Glutamatergic neuron (in vitro differentiated cells): ENCODE measurements at regions not wholly inside any gene's neighbourhood (a gene's known extent, or its start where the extent isn't known, plus 50 kb on each side); places are given as distances from the start of the nearest gene placed in this dataset.

Source experiments
- DNase-seq: peaks from one replicate; pipeline ENCODE4 v3.0.0; 2022
- H3K27ac Mint-ChIP-seq: one replicate; pipeline ENCODE4 v1.8.0; 2020; ENCODE audit warnings: mild to moderate bottlenecking, mixed read lengths, inconsistent platforms; ENCODE audit not compliant: unreplicated experiment
- H3K27me3 Mint-ChIP-seq: one replicate; pipeline ENCODE4 v1.8.0; 2020; ENCODE audit warnings: mild to moderate bottlenecking, moderate library complexity, mixed read lengths, inconsistent platforms; ENCODE audit not compliant: unreplicated experiment
- H3K36me3 Mint-ChIP-seq: one replicate; pipeline ENCODE4 v1.8.0; 2020; ENCODE audit warnings: mild to moderate bottlenecking, mixed read lengths, inconsistent platforms; ENCODE audit not compliant: unreplicated experiment
- H3K4me1 Mint-ChIP-seq: one replicate; pipeline ENCODE4 v1.8.0; 2020; ENCODE audit warnings: mild to moderate bottlenecking, low read depth, mixed read lengths, inconsistent platforms; ENCODE audit not compliant: unreplicated experiment
- H3K4me3 Mint-ChIP-seq: one replicate; pipeline ENCODE4 v1.8.0; 2020; ENCODE audit warnings: mild to moderate bottlenecking, mixed read lengths, inconsistent platforms; ENCODE audit not compliant: unreplicated experiment
- H3K9me3 Mint-ChIP-seq: one replicate; pipeline ENCODE4 v1.8.0; 2020; ENCODE audit warnings: mild to moderate bottlenecking, moderate library complexity, mixed read lengths, inconsistent platforms; ENCODE audit not compliant: unreplicated experiment
- TF ChIP-seq, protein P1 (sequence below): fragments of 200-600 bp; sonication (generic); IDR thresholded peaks from one replicate; pipeline ENCODE4 v1.5.0; 2021; ENCODE audit not compliant: partially characterized antibody, unreplicated experiment

DNA sequence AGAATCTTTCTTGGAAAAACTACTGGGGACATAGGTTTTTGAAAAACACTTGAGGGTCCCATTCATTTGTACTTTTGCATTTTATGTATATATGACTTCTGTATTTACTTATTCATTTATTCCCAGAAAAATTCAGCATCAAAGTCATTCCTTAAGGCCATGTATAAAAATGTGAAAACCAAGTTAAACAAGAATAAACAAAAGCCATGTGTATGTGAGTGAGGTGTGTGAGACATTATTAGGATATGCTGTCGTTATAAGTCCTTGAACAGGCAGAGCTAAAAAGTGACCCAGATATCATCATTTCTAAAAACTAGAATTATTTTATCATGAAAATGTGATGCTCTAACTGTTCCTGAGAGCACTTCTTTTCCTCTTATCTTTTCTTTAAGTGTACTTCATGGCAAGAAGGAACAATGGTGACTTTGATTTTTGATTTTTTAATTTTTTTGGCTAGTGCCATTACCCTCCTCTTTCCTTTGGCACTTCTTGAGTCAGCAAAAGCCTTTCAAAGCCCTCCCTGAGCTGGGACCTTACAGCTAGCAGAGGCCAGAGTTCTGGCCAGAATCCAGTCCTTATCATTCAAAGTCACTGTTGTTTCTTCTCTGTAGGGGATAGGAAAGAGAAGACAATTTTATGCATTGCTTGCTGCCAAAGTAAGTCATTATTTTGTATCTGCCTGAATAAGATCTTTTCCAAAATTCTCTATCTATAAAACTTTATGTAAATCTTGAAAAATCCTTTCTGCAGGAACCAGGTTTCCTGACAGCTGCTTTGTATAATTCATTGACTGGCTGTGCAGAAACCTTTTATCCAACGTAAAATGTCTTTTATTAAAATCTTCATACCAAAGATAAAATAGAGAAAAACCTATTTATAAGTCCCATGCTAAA lies 419.7 kb upstream of the PRICKLE1 start:
- H3K9me3 Mint-ChIP-seq = peaks cover 2% of the 10 kb centered on the region
- no peaks in the 10 kb centered on the region for H3K36me3 Mint-ChIP-seq
- H3K4me1 Mint-ChIP-seq = no peaks in the 10 kb centered on the region
- no peak overlapping the region for H3K27ac Mint-ChIP-seq
- H3K27me3 Mint-ChIP-seq = no peaks in the 10 kb centered on the region
- no peak overlapping the region for H3K4me3 Mint-ChIP-seq
- DNase-seq = no peak
- TF ChIP-seq, protein P1, sequence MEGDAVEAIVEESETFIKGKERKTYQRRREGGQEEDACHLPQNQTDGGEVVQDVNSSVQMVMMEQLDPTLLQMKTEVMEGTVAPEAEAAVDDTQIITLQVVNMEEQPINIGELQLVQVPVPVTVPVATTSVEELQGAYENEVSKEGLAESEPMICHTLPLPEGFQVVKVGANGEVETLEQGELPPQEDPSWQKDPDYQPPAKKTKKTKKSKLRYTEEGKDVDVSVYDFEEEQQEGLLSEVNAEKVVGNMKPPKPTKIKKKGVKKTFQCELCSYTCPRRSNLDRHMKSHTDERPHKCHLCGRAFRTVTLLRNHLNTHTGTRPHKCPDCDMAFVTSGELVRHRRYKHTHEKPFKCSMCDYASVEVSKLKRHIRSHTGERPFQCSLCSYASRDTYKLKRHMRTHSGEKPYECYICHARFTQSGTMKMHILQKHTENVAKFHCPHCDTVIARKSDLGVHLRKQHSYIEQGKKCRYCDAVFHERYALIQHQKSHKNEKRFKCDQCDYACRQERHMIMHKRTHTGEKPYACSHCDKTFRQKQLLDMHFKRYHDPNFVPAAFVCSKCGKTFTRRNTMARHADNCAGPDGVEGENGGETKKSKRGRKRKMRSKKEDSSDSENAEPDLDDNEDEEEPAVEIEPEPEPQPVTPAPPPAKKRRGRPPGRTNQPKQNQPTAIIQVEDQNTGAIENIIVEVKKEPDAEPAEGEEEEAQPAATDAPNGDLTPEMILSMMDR = no peak

DNA sequence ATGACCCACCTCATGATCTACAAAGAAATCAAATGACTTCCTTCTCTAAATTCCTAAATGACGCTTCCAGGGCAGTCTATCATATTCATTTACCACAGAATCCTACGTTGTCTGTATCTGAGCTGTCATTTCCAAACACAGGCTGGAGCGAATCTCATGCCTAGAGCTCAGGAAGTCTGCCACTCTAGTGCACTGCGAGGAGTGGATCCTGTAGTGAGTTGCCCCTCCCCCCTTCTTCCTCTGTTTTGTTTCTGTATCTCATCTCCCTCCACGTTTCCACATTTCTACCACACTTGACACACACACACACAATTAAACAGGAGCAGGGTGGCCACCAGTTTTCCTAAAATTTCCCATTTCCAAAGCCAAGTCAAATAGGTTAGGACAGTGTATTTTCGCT lies 415.4 kb upstream of the PRICKLE1 start:
- Mint-ChIP-seq H3K4me3 (no peak overlapping the region), H3K36me3 (no peaks in the 10 kb centered on the region), H3K4me1 (no peaks in the 10 kb centered on the region), H3K27me3 (no peaks in the 10 kb centered on the region), H3K27ac (no peak overlapping the region), H3K9me3 (no peaks in the 10 kb centered on the region)
- no peak for DNase-seq
- TF ChIP-seq, protein P1 = no peak

DNA sequence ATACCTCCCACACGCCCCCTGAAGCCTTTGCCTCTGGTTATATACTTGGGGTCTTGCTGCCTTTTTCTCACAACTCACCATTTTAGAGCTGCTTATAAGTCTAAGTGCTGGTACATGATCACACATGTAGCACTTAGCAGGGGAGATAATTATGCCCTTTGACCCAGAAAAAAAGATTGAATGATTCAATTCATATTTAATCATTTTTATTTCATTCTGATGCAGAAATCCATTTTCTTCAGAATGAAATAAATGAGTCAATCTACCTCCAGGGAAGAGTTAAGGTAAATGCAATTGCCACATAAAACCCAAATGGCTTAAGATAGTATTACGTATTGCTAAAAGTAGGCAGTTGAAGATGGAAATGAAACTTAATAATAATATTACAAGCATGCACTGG lies 414.6 kb upstream of the PRICKLE1 start:
- Mint-ChIP-seq H3K4me3 (no peak overlapping the region), H3K9me3 (no peaks in the 10 kb centered on the region), H3K27ac (no peak overlapping the region), H3K4me1 (no peaks in the 10 kb centered on the region), H3K36me3 (no peaks in the 10 kb centered on the region), H3K27me3 (no peaks in the 10 kb centered on the region)
- DNase-seq = no peak
- TF ChIP-seq, protein P1 = no peak

DNA sequence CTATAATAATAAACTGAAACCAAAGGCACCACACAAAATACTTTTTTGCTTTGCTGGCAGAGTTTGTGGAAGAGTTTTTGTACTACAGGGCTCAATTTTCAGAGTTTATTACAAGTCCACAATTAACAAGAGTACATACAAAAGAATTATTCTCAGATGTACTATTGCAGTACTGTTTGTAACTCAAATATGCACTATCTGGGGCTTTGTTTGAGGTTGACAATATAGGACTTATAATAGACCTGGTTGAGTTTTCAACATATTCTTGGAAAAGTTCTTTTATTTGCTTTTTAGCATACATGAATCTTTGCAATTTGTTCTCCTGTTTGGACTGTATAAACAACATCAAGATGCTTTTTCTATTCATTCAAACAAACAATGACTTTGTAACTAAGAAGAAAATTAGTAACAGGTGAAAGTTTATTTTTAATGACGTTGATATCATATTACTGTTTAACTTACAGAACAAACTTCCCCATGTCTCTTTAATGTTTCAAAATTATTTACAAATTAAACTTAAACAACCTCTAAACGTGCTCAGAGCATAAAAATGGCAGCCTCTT lies 407.4 kb upstream of the PRICKLE1 start:
- TF ChIP-seq, protein P1 = no peak
- DNase-seq = no peak
- no peak overlapping the region for H3K27ac Mint-ChIP-seq
- no peak overlapping the region for H3K4me3 Mint-ChIP-seq
- no peaks in the 10 kb centered on the region for H3K27me3 Mint-ChIP-seq
- H3K9me3 Mint-ChIP-seq = no peaks in the 10 kb centered on the region
- no peaks in the 10 kb centered on the region for H3K4me1 Mint-ChIP-seq
- H3K36me3 Mint-ChIP-seq = no peaks in the 10 kb centered on the region

DNA sequence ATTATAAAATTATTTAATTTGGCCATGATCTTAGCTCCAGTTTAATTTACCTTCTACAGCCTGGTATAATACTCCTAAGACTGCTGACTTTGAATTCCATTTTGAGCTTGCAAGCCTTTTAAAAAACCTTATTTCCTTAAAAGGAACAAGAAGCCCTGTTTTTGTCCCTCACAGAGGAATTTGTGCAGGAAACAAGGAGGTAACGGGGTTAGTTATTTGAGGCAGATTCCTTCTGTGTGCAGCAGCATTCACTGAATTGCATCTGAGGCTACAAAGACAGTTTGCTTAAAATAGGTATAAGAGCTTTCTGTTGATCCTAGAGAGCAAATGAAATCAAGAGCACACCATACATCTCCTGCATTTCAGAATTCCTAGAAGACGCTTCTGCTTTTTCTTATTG lies 403.3 kb upstream of the PRICKLE1 start:
- H3K9me3 Mint-ChIP-seq = no peaks in the 10 kb centered on the region
- H3K27ac Mint-ChIP-seq = no peak overlapping the region
- H3K4me1 Mint-ChIP-seq = no peaks in the 10 kb centered on the region
- TF ChIP-seq, protein P1 = no peak
- no peaks in the 10 kb centered on the region for H3K36me3 Mint-ChIP-seq
- DNase-seq = no peak
- no peak overlapping the region for H3K4me3 Mint-ChIP-seq
- H3K27me3 Mint-ChIP-seq = no peaks in the 10 kb centered on the region
